ENCODE measurements at regions not wholly inside any gene's neighbourhood (a gene's known extent, or its start where the extent isn't known, plus 50 kb on each side); places are given as distances from the start of the nearest gene placed in this dataset.
"Not testable (repeated sequence)": the region's sequence is repeated elsewhere in the genome, so short reads cannot be mapped to it uniquely, and the experiment has no call there.

- H3K36me3 Mint-ChIP-seq, result no peaks in the 10 kb centered on the region
- no peak overlapping the region for H3K4me3 Mint-ChIP-seq
- Histone ChIP-seq H3K36me3 (ENCODE audit: control insufficient read depth, insufficient read depth, low read length) (no peaks in the 10 kb centered on the region), H3K27me3 (ENCODE audit: control insufficient read depth, insufficient read depth, low read length) (no peaks in the 10 kb centered on the region), H3K27ac (ENCODE audit: insufficient read depth, low read length, poor library complexity, severe bottlenecking) (no peak overlapping the region), H3K9me3 (ENCODE audit: control insufficient read depth in 2 of 2, low read length in 2 of 2) (no peaks in the 10 kb centered on the region), H3K4me1 (ENCODE audit: control insufficient read depth, insufficient read depth, low read length, poor library complexity, severe bottlenecking) (no peaks in the 10 kb centered on the region), H3K4me3 (ENCODE audit: low read depth, low read length) (no peak overlapping the region)
- ATAC-seq (ENCODE audit: low read depth in 2 of 2) (no peak), DNase-seq (no peak)
- no peaks in the 10 kb centered on the region for H3K4me1 Mint-ChIP-seq
- no peak overlapping the region for H3K27ac Mint-ChIP-seq
- no peaks in the 10 kb centered on the region for H3K27me3 Mint-ChIP-seq
- H3K9me3 Mint-ChIP-seq, result peaks cover 0 to 5% (median 0%) of the 10 kb centered on the region in 7 donors
Measured at GRCh38 chr5:108467563-108467962, 85.7 kb upstream of the FBXL17 start.

GRCh38 chr5:108461628-108462367 lies 79.9 kb upstream of the FBXL17 start:
- no peak for ATAC-seq (ENCODE audit: low read depth in 2 of 2)
- Mint-ChIP-seq H3K4me1 (no peaks in the 10 kb centered on the region), H3K4me3 (no peak overlapping the region)

DNA sequence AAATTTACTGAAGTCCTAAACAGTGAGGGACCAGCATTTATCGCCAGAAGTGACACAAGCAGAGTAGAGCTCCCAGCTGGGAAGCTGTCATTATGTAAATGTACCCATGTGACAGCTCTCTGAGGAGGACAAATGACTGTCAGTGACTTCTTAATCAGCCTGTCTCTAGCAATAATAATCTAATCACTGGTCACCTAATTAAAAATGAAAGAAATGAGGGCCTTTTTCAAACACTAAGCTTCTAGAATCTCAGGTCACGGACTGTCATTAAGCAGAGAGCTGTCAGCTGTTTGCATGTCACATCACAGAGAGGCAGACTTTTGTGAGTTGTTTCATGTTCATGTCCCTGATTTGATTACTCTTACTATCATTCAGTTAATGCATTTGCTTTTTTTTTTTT lies 77.9 kb upstream of the FBXL17 start:
- H3K27me3 Mint-ChIP-seq, result no peaks in the 10 kb centered on the region
- H3K36me3 Mint-ChIP-seq, result no peaks in the 10 kb centered on the region
- peak overlapping the region in 1 of 4 donors; percentile 7 for H3K4me3 Mint-ChIP-seq
- H3K27ac Mint-ChIP-seq, result no peak overlapping the region
- DNase-seq (no peak), ATAC-seq (ENCODE audit: low read depth in 2 of 2) (no peak)
- H3K36me3 ChIP-seq (ENCODE audit: control insufficient read depth, insufficient read depth, low read length), result no peaks in the 10 kb centered on the region
- peaks cover 5% of the 10 kb centered on the region for H3K27me3 ChIP-seq (ENCODE audit: control insufficient read depth, insufficient read depth, low read length)
- H3K9me3 Mint-ChIP-seq, result peaks cover 0 to 18% (median 11%) of the 10 kb centered on the region in 7 donors
- no peak overlapping the region for H3K4me3 ChIP-seq (ENCODE audit: low read depth, low read length)
- no peaks in the 10 kb centered on the region for H3K4me1 ChIP-seq (ENCODE audit: control insufficient read depth, insufficient read depth, low read length, poor library complexity, severe bottlenecking)
- H3K9me3 ChIP-seq (ENCODE audit: control insufficient read depth in 2 of 2, low read length in 2 of 2), result no peaks in the 10 kb centered on the region
- no peaks in the 10 kb centered on the region for H3K4me1 Mint-ChIP-seq
- H3K27ac ChIP-seq (ENCODE audit: insufficient read depth, low read length, poor library complexity, severe bottlenecking), result no peak overlapping the region

More at GRCh38 chr5:108461628-108462367, 79.9 kb upstream of the FBXL17 start:
- peaks cover 5% of the 10 kb centered on the region for H3K27me3 ChIP-seq (ENCODE audit: control insufficient read depth, insufficient read depth, low read length)
- Mint-ChIP-seq H3K27ac (no peak overlapping the region), H3K27me3 (no peaks in the 10 kb centered on the region), H3K9me3 (peaks cover 0 to 9% (median 4%) of the 10 kb centered on the region in 7 donors), H3K36me3 (no peaks in the 10 kb centered on the region)
- DNase-seq, result no peak
- no peak overlapping the region for H3K4me3 ChIP-seq (ENCODE audit: low read depth, low read length)
- H3K4me1 ChIP-seq (ENCODE audit: control insufficient read depth, insufficient read depth, low read length, poor library complexity, severe bottlenecking), result no peaks in the 10 kb centered on the region
- no peaks in the 10 kb centered on the region for H3K9me3 ChIP-seq (ENCODE audit: control insufficient read depth in 2 of 2, low read length in 2 of 2)
- H3K27ac ChIP-seq (ENCODE audit: insufficient read depth, low read length, poor library complexity, severe bottlenecking), result no peak overlapping the region
- no peaks in the 10 kb centered on the region for H3K36me3 ChIP-seq (ENCODE audit: control insufficient read depth, insufficient read depth, low read length)

- Mint-ChIP-seq H3K4me1 (no peaks in the 10 kb centered on the region), H3K4me3 (no peak overlapping the region), H3K27ac (no peak overlapping the region), H3K9me3 (peaks cover 0 to 22% (median 7%) of the 10 kb centered on the region in 7 donors), H3K27me3 (peaks cover 4% of the 10 kb centered on the region), H3K36me3 (no peaks in the 10 kb centered on the region)
- Histone ChIP-seq H3K27ac (ENCODE audit: insufficient read depth, low read length, poor library complexity, severe bottlenecking) (no peak overlapping the region), H3K4me3 (ENCODE audit: low read depth, low read length) (no peak overlapping the region), H3K4me1 (ENCODE audit: control insufficient read depth, insufficient read depth, low read length, poor library complexity, severe bottlenecking) (no peaks in the 10 kb centered on the region), H3K36me3 (ENCODE audit: control insufficient read depth, insufficient read depth, low read length) (no peaks in the 10 kb centered on the region), H3K9me3 (ENCODE audit: control insufficient read depth in 2 of 2, low read length in 2 of 2) (no peaks in the 10 kb centered on the region), H3K27me3 (ENCODE audit: control insufficient read depth, insufficient read depth, low read length) (peaks cover 3% of the 10 kb centered on the region)
- no peak for DNase-seq
- ATAC-seq (ENCODE audit: low read depth in 2 of 2), result no peak
Measured at GRCh38 chr5:108451269-108451668, 69.4 kb upstream of the FBXL17 start.

- ATAC-seq (ENCODE audit: low read depth in 2 of 2); H3K27ac Mint-ChIP-seq; H3K36me3 Mint-ChIP-seq; H3K36me3 ChIP-seq (ENCODE audit: control insufficient read depth, insufficient read depth, low read length); H3K9me3 ChIP-seq (ENCODE audit: control insufficient read depth in 2 of 2, low read length in 2 of 2); H3K27ac ChIP-seq (ENCODE audit: insufficient read depth, low read length, poor library complexity, severe bottlenecking); H3K4me3 Mint-ChIP-seq; H3K27me3 Mint-ChIP-seq; H3K4me1 ChIP-seq (ENCODE audit: control insufficient read depth, insufficient read depth, low read length, poor library complexity, severe bottlenecking); H3K4me1 Mint-ChIP-seq; H3K27me3 ChIP-seq (ENCODE audit: control insufficient read depth, insufficient read depth, low read length); DNase-seq; H3K4me3 ChIP-seq (ENCODE audit: low read depth, low read length): not testable (repeated sequence)
- peaks cover 0 to 11% (median 0%) of the 10 kb centered on the region in 7 donors for H3K9me3 Mint-ChIP-seq
Measured at GRCh38 chr5:108444130-108444529, 62.2 kb upstream of the FBXL17 start.

GRCh38 chr5:108442063-108442651 lies 60.3 kb upstream of the FBXL17 start:
- not testable (repeated sequence) for H3K36me3 ChIP-seq (ENCODE audit: control insufficient read depth, insufficient read depth, low read length); H3K4me3 ChIP-seq (ENCODE audit: low read depth, low read length); H3K27me3 ChIP-seq (ENCODE audit: control insufficient read depth, insufficient read depth, low read length); DNase-seq; H3K9me3 ChIP-seq (ENCODE audit: control insufficient read depth in 2 of 2, low read length in 2 of 2); H3K4me1 ChIP-seq (ENCODE audit: control insufficient read depth, insufficient read depth, low read length, poor library complexity, severe bottlenecking); H3K4me3 Mint-ChIP-seq; H3K27me3 Mint-ChIP-seq; ATAC-seq (ENCODE audit: low read depth in 2 of 2); H3K36me3 Mint-ChIP-seq; H3K4me1 Mint-ChIP-seq; H3K27ac Mint-ChIP-seq; H3K27ac ChIP-seq (ENCODE audit: insufficient read depth, low read length, poor library complexity, severe bottlenecking)
- H3K9me3 Mint-ChIP-seq, result peaks cover 0 to 12% (median 0%) of the 10 kb centered on the region in 7 donors

- ATAC-seq (ENCODE audit: low read depth in 2 of 2) (no peak), DNase-seq (no peak)
- Mint-ChIP-seq H3K27ac (no peak overlapping the region), H3K36me3 (no peaks in the 10 kb centered on the region), H3K27me3 (peaks cover 5% of the 10 kb centered on the region), H3K4me3 (no peak overlapping the region), H3K4me1 (no peaks in the 10 kb centered on the region), H3K9me3 (peaks cover 0 to 8% (median 0%) of the 10 kb centered on the region in 7 donors)
- Histone ChIP-seq H3K36me3 (ENCODE audit: control insufficient read depth, insufficient read depth, low read length) (no peaks in the 10 kb centered on the region), H3K4me3 (ENCODE audit: low read depth, low read length) (no peak overlapping the region), H3K9me3 (ENCODE audit: control insufficient read depth in 2 of 2, low read length in 2 of 2) (no peaks in the 10 kb centered on the region), H3K27ac (ENCODE audit: insufficient read depth, low read length, poor library complexity, severe bottlenecking) (no peak overlapping the region), H3K4me1 (ENCODE audit: control insufficient read depth, insufficient read depth, low read length, poor library complexity, severe bottlenecking) (no peaks in the 10 kb centered on the region), H3K27me3 (ENCODE audit: control insufficient read depth, insufficient read depth, low read length) (no peaks in the 10 kb centered on the region)
Measured at GRCh38 chr5:108437425-108437824, 55.5 kb upstream of the FBXL17 start.

GRCh38 chr5:108436696-108437095 lies 54.8 kb upstream of the FBXL17 start:
- H3K4me3 Mint-ChIP-seq, result no peak overlapping the region
- peaks cover 7% of the 10 kb centered on the region for H3K27me3 Mint-ChIP-seq
- ATAC-seq (ENCODE audit: low read depth in 2 of 2), result no peak
- Histone ChIP-seq H3K27me3 (ENCODE audit: control insufficient read depth, insufficient read depth, low read length) (no peaks in the 10 kb centered on the region), H3K27ac (ENCODE audit: insufficient read depth, low read length, poor library complexity, severe bottlenecking) (no peak overlapping the region), H3K9me3 (ENCODE audit: control insufficient read depth in 2 of 2, low read length in 2 of 2) (no peaks in the 10 kb centered on the region), H3K36me3 (ENCODE audit: control insufficient read depth, insufficient read depth, low read length) (no peaks in the 10 kb centered on the region), H3K4me1 (ENCODE audit: control insufficient read depth, insufficient read depth, low read length, poor library complexity, severe bottlenecking) (no peaks in the 10 kb centered on the region), H3K4me3 (ENCODE audit: low read depth, low read length) (no peak overlapping the region)
- H3K4me1 Mint-ChIP-seq, result no peaks in the 10 kb centered on the region
- DNase-seq, result no peak
- peaks cover 0 to 8% (median 0%) of the 10 kb centered on the region in 7 donors for H3K9me3 Mint-ChIP-seq
- no peak overlapping the region for H3K27ac Mint-ChIP-seq
- H3K36me3 Mint-ChIP-seq, result no peaks in the 10 kb centered on the region
